Heart right ventricle (tissue), 16 donors: ENCODE measurements at regions not wholly inside any gene's neighbourhood (a gene's known extent, or its start where the extent isn't known, plus 50 kb on each side); places are given as distances from the start of the nearest gene placed in this dataset.

ENCODE experiments used
- ATAC-seq, 8 donors: fragments of 200-7000 bp; cut with Tn5 transposase; one replicate each; pipeline ENCODE4 v1.9.1; 2020; ENCODE audit warnings: mild to moderate bottlenecking in 8 of 8, moderate library complexity in 8 of 8, moderate number of reproducible peaks in 1 of 8
- DNase-seq, 2 donors: peaks; one replicate each; pipeline ENCODE4 v3.0.0-alpha.2; 2020
- H3K27ac ChIP-seq, 10 donors: fragments of 200-600 bp; sonication (generic) in 2 of 10; one replicate each; pipeline versions ENCODE4 v1.5.0 to v1.8.0; 2020 to 2022; ENCODE audit warnings: mild to moderate bottlenecking in 3 of 10
- H3K27me3 ChIP-seq, 7 donors: fragments of 200-600 bp; one replicate each; pipeline ENCODE4 v1.8.0; 2021 to 2022; ENCODE audit warnings: mild to moderate bottlenecking in 2 of 7
- H3K36me3 ChIP-seq, 9 donors: fragments of 200-600 bp; sonication (generic) in 1 of 9; one replicate each; pipeline versions ENCODE4 v1.5.0 to v1.8.0; 2020 to 2022; ENCODE audit warnings: mild to moderate bottlenecking in 2 of 9
- H3K4me1 ChIP-seq, 9 donors: fragments of 200-600 bp; sonication (generic) in 1 of 9; one replicate each; pipeline versions ENCODE4 v1.5.0 to v1.8.0; 2020 to 2022; ENCODE audit warnings: mild to moderate bottlenecking in 4 of 9
- H3K4me3 ChIP-seq, 10 donors: fragments of 200-600 bp; sonication (generic) in 2 of 10; one replicate each; pipeline versions ENCODE4 v1.5.0 to v1.8.0; 2020 to 2022; ENCODE audit warnings: mild to moderate bottlenecking in 7 of 10, moderate library complexity in 2 of 10
- H3K9me3 ChIP-seq, 11 donors: fragments of 200-600 bp in 10 of 11; sonication (generic) in 2 of 11; one replicate each; pipeline versions ENCODE4 v1.5.0 to v1.8.0; 2013 to 2022; ENCODE audit warnings: mild to moderate bottlenecking in 2 of 11, control low read depth in 1 of 11, moderate library complexity in 1 of 11
- CTCF ChIP-seq, 9 donors: fragments of 200-600 bp; sonication (generic) in 2 of 9; IDR thresholded peaks; one replicate each; pipeline versions ENCODE4 v1.5.0 to v1.8.0; 2021 to 2022; ENCODE audit warnings: antibody characterized with exemption in 9 of 9, mild to moderate bottlenecking in 5 of 9, moderate library complexity in 1 of 9
- WGBS, 2 donors: extraction: QIAGEN DNeasy Blood & Tissue Kit; methylation state at CpG; one replicate each; pipeline ENCODE4 v1.1.7; 2013; ENCODE audit warnings: inconsistent platforms in 1 of 2; 5-methylcytosine and 5-hydroxymethylcytosine counted together
- intact Hi-C, 10 donors: fragments of 100-400 bp; cut with DNase I; formaldehyde crosslinking; loops; one replicate each; pipeline versions ENCODE4 v1.11.1 to v1.14.2; 2022
- donor health status: Arrhythmogenic right ventricular cardiomyopathy.
- donor health status: ischemic (EF 13 %, LVEDD 7.1; RV severe dilation, severe dysfunction).
- donor health status: healthy with polysubstance abuse.
- donor health status: DM: no; HTN: yes; CAD: no.
- donor health status: DM: no; HTN: no; CAD: no.
- donor health status: ischemic (EF 25% LVEDD 6.9; RV normal size, moderate dysfunction).
- donor health status: ischemic (EF 25% LVEDD 5.7; RV mildly dilated, moderate dysfunction).
- donor health status: healthy.
- donor health status: DM: yes; HTN: yes; CAD: no.
- donor health status: Ischemic cardiomyopathy.
- donor health status: ischemic (EF 35%, LVEDD 5.7; RV mildly dilated, moderate dysfunction).
- donor health status: nonischemic (EF 11% LVEDD 7.7; RV severe dilation, severe dysfunction).
- donor health status: DM: yes; HTN: yes; CAD: no.
- donor health status: PGD.
- donor health status: ischemic (EF 29% LVEDD 5.4; RV normal size, mild dysfunction).
- donor health status: nonischemic (EF 23%, LVEDD 6.1; RV moderate dilation, normal function).

GRCh38 chr2:147161746-147162145 lies 683.1 kb upstream of the ACVR2A start:
- DNase-seq, result no peak
- intact Hi-C loops, result no loop called here
- Histone ChIP-seq H3K9me3 (peaks cover 0 to 2% (median 0%) of the 10 kb centered on the region in 11 donors), H3K27ac (no peak overlapping the region), H3K27me3 (no peaks in the 10 kb centered on the region), H3K4me3 (no peak overlapping the region), H3K36me3 (no peaks in the 10 kb centered on the region), H3K4me1 (no peaks in the 10 kb centered on the region)
- TF ChIP-seq CTCF (IDR thresholded peaks at IDR 0.05), result no peak
- ATAC-seq, result no peak

- TF ChIP-seq CTCF (IDR thresholded peaks at IDR 0.05), result no peak
- no peak for ATAC-seq
- H3K27me3 ChIP-seq, result no peaks in the 10 kb centered on the region
- DNase-seq, result no peak
- peaks cover 0 to 7% (median 0%) of the 10 kb centered on the region in 11 donors for H3K9me3 ChIP-seq
- no peaks in the 10 kb centered on the region for H3K36me3 ChIP-seq
- H3K27ac ChIP-seq, result no peak overlapping the region
- 89 to 93% methylated on average over 3 of the region's 3 CpGs for WGBS, 2 donors
- intact Hi-C loops, result no loop called here
- H3K4me1 ChIP-seq, result no peaks in the 10 kb centered on the region
- H3K4me3 ChIP-seq, result no peak overlapping the region
These were observed 687.9 kb upstream of the ACVR2A start for GRCh38 chr2:147156970-147157369.

GRCh38 chr2:147150241-147150635 lies 694.6 kb upstream of the ACVR2A start:
- Histone ChIP-seq H3K27me3 (no peaks in the 10 kb centered on the region), H3K9me3 (peaks cover 0 to 14% (median 0%) of the 10 kb centered on the region in 11 donors), H3K36me3 (no peaks in the 10 kb centered on the region), H3K27ac (no peak overlapping the region), H3K4me1 (no peaks in the 10 kb centered on the region), H3K4me3 (no peak overlapping the region)
- intact Hi-C loops, result no loop called here
- no peak for TF ChIP-seq CTCF (IDR thresholded peaks at IDR 0.05)
- ATAC-seq, result no peak
- 80 to 81% methylated on average over 4 of the region's 4 CpGs for WGBS, 2 donors
- no peak for DNase-seq

- H3K27ac ChIP-seq, result no peak overlapping the region
- H3K9me3 ChIP-seq, result peaks cover 0 to 14% (median 0%) of the 10 kb centered on the region in 11 donors
- intact Hi-C loops, result no loop called here
- no peaks in the 10 kb centered on the region for H3K27me3 ChIP-seq
- no peak for ATAC-seq
- H3K36me3 ChIP-seq, result no peaks in the 10 kb centered on the region
- H3K4me1 ChIP-seq, result no peaks in the 10 kb centered on the region
- 79 to 85% methylated on average over 16 of the region's 16 CpGs for WGBS, 2 donors
- TF ChIP-seq CTCF (IDR thresholded peaks at IDR 0.05), result no peak
- no peak overlapping the region for H3K4me3 ChIP-seq
- DNase-seq, result no peak
These were observed 695.1 kb upstream of the ACVR2A start for GRCh38 chr2:147149575-147150240.
